H1 (cell line): ENCODE measurements at regions not wholly inside any gene's neighbourhood (a gene's known extent, or its start where the extent isn't known, plus 50 kb on each side); places are given as distances from the start of the nearest gene placed in this dataset.

Experiments used
- CTCF ChIA-PET: fragments of 300-600 bp; sonication (Branson Sonifier 250); formaldehyde crosslinking; loops from one replicate; lab custom pipeline; 2021; ENCODE audit not compliant: partially characterized antibody; lab: Charles Lee
- POLR2A ChIA-PET: fragments of 300-600 bp; sonication (Branson Sonifier 250); formaldehyde crosslinking; loops from one replicate; lab custom pipeline; 2021; ENCODE audit warnings: inconsistent platforms; ENCODE audit not compliant: partially characterized antibody; lab: Charles Lee
- DNase-seq, 2 experiments: peaks; one replicate each; pipeline versions ENCODE4 v3.0.0 to v3.0.0-alpha.2; 2010 to 2022; ENCODE audit warnings: low spot score in 2 of 2, low read depth in 1 of 2, mixed read lengths in 1 of 2
- FAIRE-seq: peaks from 2 replicates; lab custom pipeline; 2011; peaks lifted over from hg19 to GRCh38; lab: Jason Lieb, UNC
- H2AFZ ChIP-seq: 2 replicates; pipeline ENCODE4 v1.8.1; 2012; ENCODE audit warnings: low read length, inconsistent platforms
- H2AK5ac ChIP-seq: 2 replicates; pipeline ENCODE4 v1.6.1; 2013; ENCODE audit warnings: low read depth, low read length
- H2BK120ac ChIP-seq: replicated peaks from 2 replicates; pipeline ENCODE3; 2013; ENCODE audit warnings: low read depth, low read length, inconsistent platforms
- H2BK12ac ChIP-seq: 2 replicates; pipeline ENCODE4 v1.6.1; 2013; ENCODE audit warnings: low read depth, low read length
- H2BK15ac ChIP-seq: 2 replicates; pipeline ENCODE4 v1.6.1; 2013; ENCODE audit warnings: low read length
- H2BK20ac ChIP-seq: 2 replicates; pipeline ENCODE4 v1.6.1; 2013; ENCODE audit warnings: low read length
- H2BK5ac ChIP-seq: 2 replicates; pipeline ENCODE4 v1.6.1; 2013; ENCODE audit warnings: low read depth, low read length
- H3K14ac ChIP-seq: 2 replicates; pipeline ENCODE4 v1.6.1; 2013; ENCODE audit warnings: inconsistent platforms; ENCODE audit not compliant: insufficient read length
- H3K18ac ChIP-seq: 2 replicates; pipeline ENCODE4 v1.6.1; 2013; ENCODE audit warnings: low read length; ENCODE audit errors: extremely low read depth
- H3K23ac ChIP-seq: 2 replicates; pipeline ENCODE4 v1.6.1; 2013; ENCODE audit warnings: inconsistent platforms; ENCODE audit not compliant: insufficient read length
- H3K23me2 ChIP-seq: 2 replicates; pipeline ENCODE4 v1.6.1; 2013; ENCODE audit warnings: low read depth, low read length
- H3K27ac ChIP-seq: 2 replicates; pipeline ENCODE4 v1.6.1; 2011; ENCODE audit warnings: low read depth, low read length, inconsistent platforms
- H3K27me3 ChIP-seq, 4 experiments: replicated peaks in 1 of 4; 1 replicate in 1 of 4; 2 replicates in 3 of 4; pipeline versions ENCODE4 v1.6.1 to v1.8.1; 2011 to 2013; ENCODE audit warnings: low read length in 3 of 4, mild to moderate bottlenecking in 3 of 4, inconsistent platforms in 2 of 4, mixed read lengths in 2 of 4, moderate library complexity in 1 of 4; ENCODE audit not compliant: control insufficient read depth in 3 of 4, insufficient read depth in 3 of 4; ENCODE audit errors: extremely low read depth in 1 of 4
- H3K36me3 ChIP-seq, 4 experiments: 2 replicates each; pipeline versions ENCODE4 v1.6.1 to v1.8.1; 2011 to 2013; ENCODE audit warnings: mild to moderate bottlenecking in 4 of 4, low read length in 3 of 4, moderate library complexity in 2 of 4, control low read depth in 1 of 4, inconsistent platforms in 1 of 4; ENCODE audit not compliant: insufficient read depth in 4 of 4, control insufficient read depth in 2 of 4
- H3K4ac ChIP-seq: replicated peaks from 2 replicates; pipeline ENCODE3; 2013; ENCODE audit warnings: low read length, low read depth, mixed read lengths, inconsistent platforms; ENCODE audit not compliant: insufficient read length
- H3K4me1 ChIP-seq, 4 experiments: replicated peaks in 1 of 4; 1 replicate in 1 of 4; 2 replicates in 3 of 4; pipeline versions ENCODE4 v1.6.1 to v1.8.1; 2011 to 2013; ENCODE audit warnings: low read length in 3 of 4, inconsistent platforms in 2 of 4, mixed read lengths in 1 of 4; ENCODE audit not compliant: insufficient read depth in 4 of 4, control insufficient read depth in 3 of 4
- H3K4me2 ChIP-seq, 2 experiments: 2 replicates each; pipeline versions ENCODE4 v1.6.1 to v1.8.1; 2011 to 2013; ENCODE audit warnings: low read depth in 2 of 2, low read length in 2 of 2, control low read depth in 1 of 2, inconsistent platforms in 1 of 2, mild to moderate bottlenecking in 1 of 2; ENCODE audit not compliant: insufficient read depth in 1 of 2
- H3K4me3 ChIP-seq, 4 experiments: fragments of 200-600, 300-600 bp in 1 of 4; sonication (generic), shearing (Covaris generic), sonication (Bioruptor Twin) in 1 of 4; 2 replicates each; pipeline versions ENCODE4 v1.5.1 to v1.8.1; 2011 to 2016; ENCODE audit warnings: low read length in 4 of 4, low read depth in 3 of 4, control low read depth in 2 of 4, inconsistent platforms in 2 of 4, mild to moderate bottlenecking in 2 of 4, mixed read lengths in 1 of 4, moderate library complexity in 1 of 4; ENCODE audit not compliant: insufficient read depth in 2 of 4; ENCODE audit errors: extremely low read depth in 1 of 4
- H3K56ac ChIP-seq: replicated peaks from 2 replicates; pipeline ENCODE3; 2013; ENCODE audit warnings: low read depth, mild to moderate bottlenecking, mixed read lengths, low read length, inconsistent platforms; ENCODE audit not compliant: insufficient read length
- H3K79me1 ChIP-seq: 2 replicates; pipeline ENCODE4 v1.6.1; 2013; ENCODE audit warnings: low read depth, low read length, control low read depth
- H3K79me2 ChIP-seq, 2 experiments: 2 replicates each; pipeline versions ENCODE4 v1.6.1 to v1.8.1; 2012 to 2013; ENCODE audit warnings: low read length in 2 of 2, mild to moderate bottlenecking in 2 of 2, inconsistent platforms in 1 of 2; ENCODE audit not compliant: insufficient read depth in 2 of 2, control insufficient read depth in 1 of 2
- H3K9ac ChIP-seq, 4 experiments: replicated peaks in 1 of 4; 1 replicate in 1 of 4; 2 replicates in 3 of 4; pipeline versions ENCODE4 v1.6.1 to v1.8.1; 2011 to 2013; ENCODE audit warnings: low read depth in 3 of 4, low read length in 3 of 4, control low read depth in 2 of 4, mild to moderate bottlenecking in 2 of 4, moderate library complexity in 2 of 4, inconsistent platforms in 1 of 4; ENCODE audit errors: extremely low read depth in 1 of 4
- H3K9me3 ChIP-seq, 2 experiments: 2 replicates each; pipeline versions ENCODE4 v1.6.1 to v1.8.1; 2012 to 2013; ENCODE audit warnings: mild to moderate bottlenecking in 2 of 2, moderate library complexity in 2 of 2, control low read depth in 1 of 2, inconsistent platforms in 1 of 2, low read depth in 1 of 2, low read length in 1 of 2, mixed read lengths in 1 of 2; ENCODE audit not compliant: insufficient read depth in 2 of 2
- H4K20me1 ChIP-seq, 2 experiments: replicated peaks in 1 of 2; 2 replicates each; pipeline versions ENCODE3 to v1.8.1; 2011 to 2013; ENCODE audit warnings: inconsistent platforms in 2 of 2, low read length in 2 of 2, mild to moderate bottlenecking in 1 of 2; ENCODE audit not compliant: insufficient read depth in 2 of 2, control insufficient read depth in 1 of 2
- H4K5ac ChIP-seq: 2 replicates; pipeline ENCODE4 v1.6.1; 2013; ENCODE audit warnings: low read length, low read depth, mixed read lengths, inconsistent platforms; ENCODE audit not compliant: insufficient read length
- H4K8ac ChIP-seq: 2 replicates; pipeline ENCODE4 v1.8.0; 2013; ENCODE audit warnings: mild to moderate bottlenecking, moderate library complexity, low read length, inconsistent platforms; ENCODE audit not compliant: insufficient read depth; ENCODE audit errors: extremely low read depth
- H4K91ac ChIP-seq: replicated peaks from 2 replicates; pipeline ENCODE3; 2013; ENCODE audit warnings: low read length, mixed read lengths, inconsistent platforms; ENCODE audit not compliant: insufficient read length
- NANOG ChIP-seq: IDR thresholded peaks from 2 replicates; pipeline ENCODE4 v1.6.1; 2011; ENCODE audit warnings: low read length, low read depth, mild to moderate bottlenecking, inconsistent platforms; ENCODE audit not compliant: insufficient read depth, poor library complexity, severe bottlenecking
- SAP30 ChIP-seq: fragments of 300-600 bp; sonication (generic); IDR thresholded peaks from 2 replicates; pipeline ENCODE4 v1.7.1; 2012; ENCODE audit warnings: low read length, moderate library complexity, mild to moderate bottlenecking, inconsistent platforms; ENCODE audit not compliant: insufficient read depth, insufficient replicate concordance
- SP1 ChIP-seq: IDR thresholded peaks from 2 replicates; pipeline ENCODE4 v1.6.1; 2011; ENCODE audit warnings: low read depth, low read length
- WGBS, 2 experiments: shearing (Covaris generic) in 1 of 2; methylation state at CpG; one replicate each; pipeline versions ENCODE4 v1.1.6 to v1.1.7; 2013 to 2015; ENCODE audit warnings: low lambda C conversion rate in 2 of 2, mixed read lengths in 2 of 2, inconsistent platforms in 1 of 2, low coverage in 1 of 2, missing lambda C conversion rate in 1 of 2; ENCODE audit not compliant: insufficient replicate concordance in 2 of 2, insufficient coverage in 1 of 2, insufficient read length in 1 of 2; ENCODE audit errors: extremely low coverage in 1 of 2, missing lambda C conversion rate in 1 of 2; 5-methylcytosine and 5-hydroxymethylcytosine counted together

- peaks cover 0 to 7% (median 2%) of the 10 kb centered on the region in 4 experiments; a peak in 3 of 7 replicates for H3K4me1 ChIP-seq
- no peaks in the 10 kb centered on the region for H3K79me1 ChIP-seq
- no peak overlapping the region for H4K5ac ChIP-seq
- CTCF ChIA-PET, result interaction anchor here (0.9 kb wide), 1 partner anchor 10 kb away, joined by 3 read pairs; no protein-coding TSS in a partner anchor
- no peaks in the 10 kb centered on the region; a peak in 1 of 8 replicates for H3K36me3 ChIP-seq
- no peak overlapping the region for H2BK120ac ChIP-seq
- no peaks in the 10 kb centered on the region for H3K9me3 ChIP-seq
- no peak overlapping the region for H4K8ac ChIP-seq
- no peak overlapping the region for H4K91ac ChIP-seq
- peak overlapping the region; percentile 34 to 43; a peak in 2 of 4 replicates for H3K4me2 ChIP-seq
- no peak overlapping the region for H2AFZ ChIP-seq
- no peaks in the 10 kb centered on the region for H3K23me2 ChIP-seq
- H3K18ac ChIP-seq, result no peak overlapping the region
- POLR2A ChIA-PET, result no interaction called here
- H3K56ac ChIP-seq, result no peak overlapping the region
- H3K4me3 ChIP-seq, result no peak overlapping the region
- H2BK20ac ChIP-seq, result no peak overlapping the region
- 52% methylated on average over 1 of the region's 1 CpG; no CpG with 5 or more reads in 1 of the 2 experiments for WGBS, 2 experiments
- FAIRE-seq (no peak), DNase-seq (no peak)
- H2AK5ac ChIP-seq, result no peak overlapping the region
- no peak overlapping the region for H3K4ac ChIP-seq
- no peaks in the 10 kb centered on the region for H3K79me2 ChIP-seq
- H3K27ac ChIP-seq, result no peak overlapping the region
- H2BK15ac ChIP-seq, result no peak overlapping the region
- no peaks in the 10 kb centered on the region for H3K27me3 ChIP-seq
- TF ChIP-seq SP1, result no peak
- TF ChIP-seq NANOG, result no peak
- TF ChIP-seq SAP30, result no peak
- no peak overlapping the region for H2BK5ac ChIP-seq
- H4K20me1 ChIP-seq, result no peaks in the 10 kb centered on the region
- H3K9ac ChIP-seq, result no peak overlapping the region
- H3K23ac ChIP-seq, result no peak overlapping the region
- H3K14ac ChIP-seq, result no peak overlapping the region
- H2BK12ac ChIP-seq, result no peak overlapping the region
Observed at GRCh38 chr9:22911632-22912031, 465.0 kb downstream of the DMRTA1 start.
